GM23338 (cell line): ENCODE measurements at regions not wholly inside any gene's neighbourhood (a gene's known extent, or its start where the extent isn't known, plus 50 kb on each side); places are given as distances from the start of the nearest gene placed in this dataset.

Experiments
- ATAC-seq: fragments of 200-7000 bp; cut with Tn5 transposase; 3 replicates; pipeline ENCODE4 v1.9.1; 2020
- DNase-seq: peaks from one replicate; pipeline ENCODE4 v3.0.0-alpha.2; 2015; ENCODE audit warnings: low spot score
- H2AFZ ChIP-seq: fragments of 200-600 bp; sonication (generic); 2 replicates; pipeline ENCODE4 v1.8.0; 2016; ENCODE audit warnings: antibody characterized with exemption, mild to moderate bottlenecking, moderate library complexity
- H3F3A ChIP-seq: fragments of 200-600 bp; sonication (generic); replicated peaks from 2 replicates; pipeline ENCODE4 v1.8.0; 2017; ENCODE audit warnings: antibody characterized with exemption, mixed run types, low read depth
- H3K27ac ChIP-seq: fragments of 200-600 bp; sonication (generic); 2 replicates; pipeline ENCODE4 v1.6.1; 2016; ENCODE audit warnings: low read depth
- H3K27me3 ChIP-seq: fragments of 200-600 bp; sonication (generic); 2 replicates; pipeline ENCODE4 v1.8.0; 2016; ENCODE audit warnings: mild to moderate bottlenecking, mixed run types, moderate library complexity; ENCODE audit not compliant: insufficient read depth
- H3K36me3 ChIP-seq: fragments of 200-600 bp; sonication (generic); 2 replicates; pipeline ENCODE4 v1.8.0; 2016; ENCODE audit warnings: mild to moderate bottlenecking; ENCODE audit not compliant: insufficient read depth
- H3K4me1 ChIP-seq: fragments of 200-600 bp; sonication (generic); 2 replicates; pipeline ENCODE4 v1.8.0; 2016; ENCODE audit warnings: mild to moderate bottlenecking, moderate library complexity; ENCODE audit not compliant: insufficient read depth
- H3K4me2 ChIP-seq: fragments of 200-600 bp; sonication (generic); 2 replicates; pipeline ENCODE4 v1.7.1; 2017; ENCODE audit warnings: mixed run types
- H3K4me3 ChIP-seq: fragments of 200-600 bp; sonication (generic); 2 replicates; pipeline ENCODE4 v1.6.1; 2016; ENCODE audit warnings: mixed run types
- H3K79me2 ChIP-seq: fragments of 200-600 bp; sonication (generic); replicated peaks from 2 replicates; pipeline ENCODE4 v1.8.0; 2017; ENCODE audit warnings: mild to moderate bottlenecking; ENCODE audit not compliant: insufficient read depth
- H3K9me2 ChIP-seq: fragments of 200-600 bp; sonication (generic); 2 replicates; pipeline ENCODE4 v1.8.0; 2017; ENCODE audit not compliant: insufficient read depth
- H4K20me1 ChIP-seq: fragments of 200-600 bp; sonication (generic); replicated peaks from 2 replicates; pipeline ENCODE4 v1.8.0; 2017; ENCODE audit warnings: mild to moderate bottlenecking; ENCODE audit not compliant: insufficient read depth
- H3K27ac Mint-ChIP-seq: 2 replicates; pipeline ENCODE4 v1.8.0; 2020; ENCODE audit warnings: inconsistent platforms, mild to moderate bottlenecking, moderate library complexity, mixed read lengths
- H3K27me3 Mint-ChIP-seq: 3 replicates; pipeline ENCODE4 v1.8.0; 2022; ENCODE audit warnings: low read depth, mild to moderate bottlenecking, moderate library complexity, mixed read lengths, inconsistent platforms; ENCODE audit not compliant: insufficient read depth, poor library complexity
- H3K36me3 Mint-ChIP-seq: 3 replicates; pipeline ENCODE4 v1.8.0; 2021; ENCODE audit warnings: low read depth, mild to moderate bottlenecking, inconsistent platforms, moderate library complexity, mixed read lengths
- H3K4me1 Mint-ChIP-seq: 3 replicates; pipeline ENCODE4 v1.8.0; 2020; ENCODE audit warnings: mild to moderate bottlenecking, inconsistent platforms, mixed read lengths
- H3K4me3 Mint-ChIP-seq: 3 replicates; pipeline ENCODE4 v1.8.0; 2021; ENCODE audit warnings: moderate library complexity, mild to moderate bottlenecking, inconsistent platforms, mixed read lengths
- H3K9me3 Mint-ChIP-seq: 3 replicates; pipeline ENCODE4 v1.8.0; 2020; ENCODE audit warnings: moderate library complexity, mild to moderate bottlenecking, inconsistent platforms, mixed read lengths
- CREB1 ChIP-seq: fragments of 250-450 bp; sonication (Bioruptor Pico); IDR thresholded peaks from 2 replicates; pipeline ENCODE4 v1.5.0; 2020; ENCODE audit warnings: low read depth, mild to moderate bottlenecking, moderate library complexity
- EZH2phosphoT487 ChIP-seq: fragments of 200-600 bp; sonication (generic); IDR thresholded peaks from one replicate; pipeline ENCODE4 v1.8.1; 2018; ENCODE audit warnings: antibody characterized with exemption; ENCODE audit not compliant: unreplicated experiment
- JUNB ChIP-seq: IDR thresholded peaks from one replicate; pipeline ENCODE4 v1.6.1; 2016; ENCODE audit warnings: antibody characterized with exemption; ENCODE audit not compliant: unreplicated experiment
- NANOG ChIP-seq: IDR thresholded peaks from 2 replicates; pipeline ENCODE4 v1.6.1; 2016; ENCODE audit warnings: antibody characterized with exemption, borderline replicate concordance
- POLR2AphosphoS5 ChIP-seq: IDR thresholded peaks from 2 replicates; pipeline ENCODE4 v1.6.1; 2016; ENCODE audit warnings: antibody characterized with exemption, low read depth
- STAT1 ChIP-seq: IDR thresholded peaks from one replicate; pipeline ENCODE4 v1.6.1; 2016; ENCODE audit warnings: antibody characterized with exemption; ENCODE audit not compliant: unreplicated experiment
- ZNF114 ChIP-seq: fragments of 250-450 bp; sonication (Bioruptor Pico); IDR thresholded peaks from 2 replicates; pipeline ENCODE4 v1.5.0; 2020; ENCODE audit warnings: mild to moderate bottlenecking, moderate library complexity
- ZNF331 ChIP-seq: fragments of 250-450 bp; sonication (Bioruptor Pico); IDR thresholded peaks from 2 replicates; pipeline ENCODE4 v1.5.0; 2020; ENCODE audit warnings: low read depth, mild to moderate bottlenecking, moderate library complexity
- TF ChIP-seq, protein P1 (sequence below): fragments of 250-450 bp; sonication (Bioruptor Pico); IDR thresholded peaks from 2 replicates; pipeline ENCODE4 v1.5.0; 2020; ENCODE audit warnings: mild to moderate bottlenecking, moderate library complexity
- TF ChIP-seq, protein P2 (sequence below): IDR thresholded peaks from 2 replicates; pipeline ENCODE4 v1.6.1; 2016; ENCODE audit warnings: antibody characterized with exemption

- TF ChIP-seq, protein P1, sequence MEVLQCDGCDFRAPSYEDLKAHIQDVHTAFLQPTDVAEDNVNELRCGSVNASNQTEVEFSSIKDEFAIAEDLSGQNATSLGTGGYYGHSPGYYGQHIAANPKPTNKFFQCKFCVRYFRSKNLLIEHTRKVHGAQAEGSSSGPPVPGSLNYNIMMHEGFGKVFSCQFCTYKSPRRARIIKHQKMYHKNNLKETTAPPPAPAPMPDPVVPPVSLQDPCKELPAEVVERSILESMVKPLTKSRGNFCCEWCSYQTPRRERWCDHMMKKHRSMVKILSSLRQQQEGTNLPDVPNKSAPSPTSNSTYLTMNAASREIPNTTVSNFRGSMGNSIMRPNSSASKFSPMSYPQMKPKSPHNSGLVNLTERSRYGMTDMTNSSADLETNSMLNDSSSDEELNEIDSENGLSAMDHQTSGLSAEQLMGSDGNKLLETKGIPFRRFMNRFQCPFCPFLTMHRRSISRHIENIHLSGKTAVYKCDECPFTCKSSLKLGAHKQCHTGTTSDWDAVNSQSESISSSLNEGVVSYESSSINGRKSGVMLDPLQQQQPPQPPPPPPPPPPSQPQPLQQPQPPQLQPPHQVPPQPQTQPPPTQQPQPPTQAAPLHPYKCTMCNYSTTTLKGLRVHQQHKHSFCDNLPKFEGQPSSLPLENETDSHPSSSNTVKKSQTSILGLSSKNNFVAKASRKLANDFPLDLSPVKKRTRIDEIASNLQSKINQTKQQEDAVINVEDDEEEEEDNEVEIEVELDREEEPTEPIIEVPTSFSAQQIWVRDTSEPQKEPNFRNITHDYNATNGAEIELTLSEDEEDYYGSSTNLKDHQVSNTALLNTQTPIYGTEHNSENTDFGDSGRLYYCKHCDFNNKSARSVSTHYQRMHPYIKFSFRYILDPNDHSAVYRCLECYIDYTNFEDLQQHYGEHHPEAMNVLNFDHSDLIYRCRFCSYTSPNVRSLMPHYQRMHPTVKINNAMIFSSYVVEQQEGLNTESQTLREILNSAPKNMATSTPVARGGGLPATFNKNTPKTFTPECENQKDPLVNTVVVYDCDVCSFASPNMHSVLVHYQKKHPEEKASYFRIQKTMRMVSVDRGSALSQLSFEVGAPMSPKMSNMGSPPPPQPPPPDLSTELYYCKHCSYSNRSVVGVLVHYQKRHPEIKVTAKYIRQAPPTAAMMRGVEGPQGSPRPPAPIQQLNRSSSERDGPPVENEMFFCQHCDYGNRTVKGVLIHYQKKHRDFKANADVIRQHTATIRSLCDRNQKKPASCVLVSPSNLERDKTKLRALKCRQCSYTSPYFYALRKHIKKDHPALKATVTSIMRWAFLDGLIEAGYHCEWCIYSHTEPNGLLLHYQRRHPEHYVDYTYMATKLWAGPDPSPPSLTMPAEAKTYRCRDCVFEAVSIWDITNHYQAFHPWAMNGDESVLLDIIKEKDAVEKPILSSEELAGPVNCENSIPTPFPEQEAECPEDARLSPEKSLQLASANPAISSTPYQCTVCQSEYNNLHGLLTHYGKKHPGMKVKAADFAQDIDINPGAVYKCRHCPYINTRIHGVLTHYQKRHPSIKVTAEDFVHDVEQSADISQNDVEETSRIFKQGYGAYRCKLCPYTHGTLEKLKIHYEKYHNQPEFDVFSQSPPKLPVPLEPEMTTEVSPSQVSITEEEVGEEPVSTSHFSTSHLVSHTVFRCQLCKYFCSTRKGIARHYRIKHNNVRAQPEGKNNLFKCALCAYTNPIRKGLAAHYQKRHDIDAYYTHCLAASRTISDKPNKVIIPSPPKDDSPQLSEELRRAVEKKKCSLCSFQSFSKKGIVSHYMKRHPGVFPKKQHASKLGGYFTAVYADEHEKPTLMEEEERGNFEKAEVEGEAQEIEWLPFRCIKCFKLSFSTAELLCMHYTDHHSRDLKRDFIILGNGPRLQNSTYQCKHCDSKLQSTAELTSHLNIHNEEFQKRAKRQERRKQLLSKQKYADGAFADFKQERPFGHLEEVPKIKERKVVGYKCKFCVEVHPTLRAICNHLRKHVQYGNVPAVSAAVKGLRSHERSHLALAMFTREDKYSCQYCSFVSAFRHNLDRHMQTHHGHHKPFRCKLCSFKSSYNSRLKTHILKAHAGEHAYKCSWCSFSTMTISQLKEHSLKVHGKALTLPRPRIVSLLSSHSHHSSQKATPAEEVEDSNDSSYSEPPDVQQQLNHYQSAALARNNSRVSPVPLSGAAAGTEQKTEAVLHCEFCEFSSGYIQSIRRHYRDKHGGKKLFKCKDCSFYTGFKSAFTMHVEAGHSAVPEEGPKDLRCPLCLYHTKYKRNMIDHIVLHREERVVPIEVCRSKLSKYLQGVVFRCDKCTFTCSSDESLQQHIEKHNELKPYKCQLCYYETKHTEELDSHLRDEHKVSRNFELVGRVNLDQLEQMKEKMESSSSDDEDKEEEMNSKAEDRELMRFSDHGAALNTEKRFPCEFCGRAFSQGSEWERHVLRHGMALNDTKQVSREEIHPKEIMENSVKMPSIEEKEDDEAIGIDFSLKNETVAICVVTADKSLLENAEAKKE (CRISPR knock-in tag): no peak
- TF ChIP-seq, protein P2, sequence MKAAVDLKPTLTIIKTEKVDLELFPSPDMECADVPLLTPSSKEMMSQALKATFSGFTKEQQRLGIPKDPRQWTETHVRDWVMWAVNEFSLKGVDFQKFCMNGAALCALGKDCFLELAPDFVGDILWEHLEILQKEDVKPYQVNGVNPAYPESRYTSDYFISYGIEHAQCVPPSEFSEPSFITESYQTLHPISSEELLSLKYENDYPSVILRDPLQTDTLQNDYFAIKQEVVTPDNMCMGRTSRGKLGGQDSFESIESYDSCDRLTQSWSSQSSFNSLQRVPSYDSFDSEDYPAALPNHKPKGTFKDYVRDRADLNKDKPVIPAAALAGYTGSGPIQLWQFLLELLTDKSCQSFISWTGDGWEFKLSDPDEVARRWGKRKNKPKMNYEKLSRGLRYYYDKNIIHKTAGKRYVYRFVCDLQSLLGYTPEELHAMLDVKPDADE: no peak
- no peak for TF ChIP-seq STAT1
- TF ChIP-seq ZNF114 (CRISPR knock-in tag): no peak
- TF ChIP-seq CREB1: no peak
- no peak for TF ChIP-seq EZH2phosphoT487
- no peak for TF ChIP-seq NANOG
- TF ChIP-seq ZNF331 (CRISPR knock-in tag): no peak
- no peak for TF ChIP-seq POLR2AphosphoS5
- no peak for TF ChIP-seq JUNB
Measured at GRCh38 chr19:32268381-32268780, 77.0 kb upstream of the ZNF507 start (continued).

GRCh38 chr19:32269831-32270230 is 75.6 kb upstream of the ZNF507 start:
- H3K9me2 ChIP-seq: peaks cover 3% of the 10 kb centered on the region
- Mint-ChIP-seq H3K36me3 (peaks cover 2% of the 10 kb centered on the region; the same call in 1 of the 3 replicates), H3K4me1 (peaks cover 8% of the 10 kb centered on the region; the same call in 2 of the 3 replicates), H3K9me3 (peaks cover 8% of the 10 kb centered on the region), H3K4me3 (no peak overlapping the region), H3K27ac (no peak overlapping the region), H3K27me3 (peaks cover 7% of the 10 kb centered on the region)
- DNase-seq (no peak), ATAC-seq (no peak)
- H3K79me2 ChIP-seq: no peaks in the 10 kb centered on the region
- H3F3A ChIP-seq: no peaks in the 10 kb centered on the region
- H3K4me1 ChIP-seq: no peaks in the 10 kb centered on the region
- no peak overlapping the region for H3K4me2 ChIP-seq
- no peaks in the 10 kb centered on the region for H4K20me1 ChIP-seq
- H2AFZ ChIP-seq: no peak overlapping the region
- H3K36me3 ChIP-seq: no peaks in the 10 kb centered on the region
- H3K27me3 ChIP-seq: no peaks in the 10 kb centered on the region
- H3K27ac ChIP-seq: no peak overlapping the region
- H3K4me3 ChIP-seq: no peak overlapping the region
- TF ChIP-seq, protein P1 (CRISPR knock-in tag): no peak
- TF ChIP-seq JUNB: no peak
- no peak for TF ChIP-seq ZNF114 (CRISPR knock-in tag)
